ENCODE measurements at regions not wholly inside any gene's neighbourhood (a gene's known extent, or its start where the extent isn't known, plus 50 kb on each side); places are given as distances from the start of the nearest gene placed in this dataset.

GRCh38 chr6:4658486-4658885 lies 117.7 kb upstream of the CDYL start:
- Histone ChIP-seq H3K4me1 (ENCODE audit: control insufficient read depth, insufficient read depth, low read length) (no peaks in the 10 kb centered on the region), H3K27ac (ENCODE audit: low read length) (no peak overlapping the region), H3K27me3 (ENCODE audit: control insufficient read depth, insufficient read depth, low read length) (no peaks in the 10 kb centered on the region), H3K36me3 (ENCODE audit: control insufficient read depth, insufficient read depth, low read length) (no peaks in the 10 kb centered on the region), H3K4me3 (ENCODE audit: low read length) (no peak overlapping the region), H3K9me3 (ENCODE audit: control insufficient read depth, insufficient read depth, low read length) (no peaks in the 10 kb centered on the region)
- no peak overlapping the region for H3K27ac Mint-ChIP-seq
- H3K36me3 Mint-ChIP-seq: no peaks in the 10 kb centered on the region
- intact Hi-C loops (cut with micrococcal nuclease): no loop called here
- ATAC-seq (no peak), DNase-seq (no peak)
- TF ChIP-seq CTCF (IDR thresholded peaks at IDR 0.05): no peak
- H3K9me3 Mint-ChIP-seq: no peaks in the 10 kb centered on the region
- peaks cover 0 to 5% of the 10 kb centered on the region in 2 donors for H3K4me1 Mint-ChIP-seq
- WGBS (ENCODE audit: insufficient coverage): 78% methylated on average over 6 of the region's 6 CpGs
- no peak overlapping the region for H3K4me3 Mint-ChIP-seq
- peaks cover 0 to 5% of the 10 kb centered on the region in 2 donors for H3K27me3 Mint-ChIP-seq (ENCODE audit: low read depth in 2 of 2)

GRCh38 chr6:4656106-4656505 lies 120.1 kb upstream of the CDYL start:
- Histone ChIP-seq H3K36me3 (ENCODE audit: control insufficient read depth, insufficient read depth, low read length) (no peaks in the 10 kb centered on the region), H3K27ac (ENCODE audit: low read length) (no peak overlapping the region), H3K27me3 (ENCODE audit: control insufficient read depth, insufficient read depth, low read length) (no peaks in the 10 kb centered on the region), H3K4me3 (ENCODE audit: low read length) (no peak overlapping the region), H3K9me3 (ENCODE audit: control insufficient read depth, insufficient read depth, low read length) (no peaks in the 10 kb centered on the region), H3K4me1 (ENCODE audit: control insufficient read depth, insufficient read depth, low read length) (no peaks in the 10 kb centered on the region)
- H3K27ac Mint-ChIP-seq: no peak overlapping the region
- no peak overlapping the region for H3K4me3 Mint-ChIP-seq
- intact Hi-C loops (cut with micrococcal nuclease): no loop called here
- ATAC-seq (no peak), DNase-seq (no peak)
- peaks cover 0 to 5% of the 10 kb centered on the region in 2 donors for H3K4me1 Mint-ChIP-seq
- peaks cover under 1 to 5% of the 10 kb centered on the region in 2 donors for H3K27me3 Mint-ChIP-seq (ENCODE audit: low read depth in 2 of 2)
- 44% methylated on average over 1 of the region's 3 CpGs for whole genome bisulfite sequencing (ENCODE audit: insufficient coverage)
- no peaks in the 10 kb centered on the region for H3K9me3 Mint-ChIP-seq
- no peaks in the 10 kb centered on the region for H3K36me3 Mint-ChIP-seq
- TF ChIP-seq CTCF (IDR thresholded peaks at IDR 0.05): no peak

DNA sequence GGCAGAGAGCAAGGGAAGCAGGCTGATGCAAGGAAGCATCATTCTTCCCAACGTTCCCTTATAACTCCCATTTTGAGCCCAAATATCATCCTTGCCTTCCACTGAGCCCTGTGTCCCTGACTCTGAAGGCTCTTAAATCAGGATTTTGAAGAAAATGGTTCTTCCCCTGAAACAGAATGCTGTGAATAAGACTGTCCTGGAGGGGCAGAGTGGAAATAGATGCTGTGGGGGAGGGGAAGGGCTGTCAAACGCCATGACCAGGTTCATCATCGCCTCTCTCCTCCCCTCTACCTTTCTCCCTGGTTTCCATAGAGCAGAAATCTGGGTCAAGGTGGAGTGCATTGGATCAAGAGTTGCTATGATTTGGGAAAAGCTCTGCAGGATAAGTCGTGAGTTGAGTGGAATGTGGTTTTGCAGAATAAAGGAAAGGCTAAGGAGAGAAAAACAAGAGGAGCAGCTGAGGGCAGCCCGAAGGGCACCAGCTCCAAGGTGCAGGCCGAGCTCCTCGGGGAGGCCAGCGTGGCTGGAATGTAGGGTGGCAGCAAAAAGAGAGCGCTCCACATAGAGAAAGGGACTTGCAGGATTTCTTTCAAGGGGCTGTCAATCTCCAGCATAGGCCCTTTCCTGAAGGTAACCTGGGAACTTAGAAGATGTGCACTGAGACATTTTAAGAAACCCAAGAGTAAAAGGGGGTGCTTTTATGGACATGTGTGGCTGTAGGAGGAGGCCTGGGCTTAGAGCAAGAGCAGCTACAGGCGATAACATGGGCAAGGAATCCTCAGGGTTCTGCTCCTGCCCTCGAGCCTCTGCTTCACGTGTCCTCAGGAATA lies 120.8 kb upstream of the CDYL start:
- peaks cover 5% of the 10 kb centered on the region in 2 donors for H3K27me3 Mint-ChIP-seq (ENCODE audit: low read depth in 2 of 2)
- Histone ChIP-seq H3K4me1 (ENCODE audit: control insufficient read depth, insufficient read depth, low read length) (no peaks in the 10 kb centered on the region), H3K27me3 (ENCODE audit: control insufficient read depth, insufficient read depth, low read length) (no peaks in the 10 kb centered on the region), H3K36me3 (ENCODE audit: control insufficient read depth, insufficient read depth, low read length) (no peaks in the 10 kb centered on the region), H3K27ac (ENCODE audit: low read length) (no peak overlapping the region), H3K4me3 (ENCODE audit: low read length) (no peak overlapping the region), H3K9me3 (ENCODE audit: control insufficient read depth, insufficient read depth, low read length) (no peaks in the 10 kb centered on the region)
- no peak for TF ChIP-seq CTCF (IDR thresholded peaks at IDR 0.05)
- no peak overlapping the region for H3K4me3 Mint-ChIP-seq
- intact Hi-C loops (cut with micrococcal nuclease): no loop called here
- no peak overlapping the region for H3K27ac Mint-ChIP-seq
- H3K9me3 Mint-ChIP-seq: no peaks in the 10 kb centered on the region
- H3K4me1 Mint-ChIP-seq: peaks cover 0 to 5% of the 10 kb centered on the region in 2 donors
- WGBS (ENCODE audit: insufficient coverage): 86% methylated on average over 10 of the region's 12 CpGs
- DNase-seq (no peak), ATAC-seq (no peak)
- H3K36me3 Mint-ChIP-seq: no peaks in the 10 kb centered on the region

- Histone ChIP-seq H3K4me3 (ENCODE audit: low read length) (no peak overlapping the region), H3K27me3 (ENCODE audit: control insufficient read depth, insufficient read depth, low read length) (no peaks in the 10 kb centered on the region), H3K9me3 (ENCODE audit: control insufficient read depth, insufficient read depth, low read length) (no peaks in the 10 kb centered on the region), H3K27ac (ENCODE audit: low read length) (no peak overlapping the region), H3K4me1 (ENCODE audit: control insufficient read depth, insufficient read depth, low read length) (no peaks in the 10 kb centered on the region), H3K36me3 (ENCODE audit: control insufficient read depth, insufficient read depth, low read length) (no peaks in the 10 kb centered on the region)
- H3K27me3 Mint-ChIP-seq (ENCODE audit: low read depth in 2 of 2): peaks cover 12 to 17% of the 10 kb centered on the region in 2 donors
- no peak for DNase-seq
- H3K27ac Mint-ChIP-seq: no peak overlapping the region
- no peaks in the 10 kb centered on the region for H3K36me3 Mint-ChIP-seq
- intact Hi-C loops (cut with micrococcal nuclease): no loop called here
- 51% methylated on average over 2 of the region's 3 CpGs for WGBS (ENCODE audit: insufficient coverage)
- ATAC-seq: no peak
- H3K4me1 Mint-ChIP-seq: peaks cover 0 to under 1% of the 10 kb centered on the region in 2 donors
- no peak for TF ChIP-seq CTCF (IDR thresholded peaks at IDR 0.05)
- H3K4me3 Mint-ChIP-seq: no peak overlapping the region
- H3K9me3 Mint-ChIP-seq: no peaks in the 10 kb centered on the region
Measured at GRCh38 chr6:4653141-4653540, 123.1 kb upstream of the CDYL start.
